Right hindlimb (tissue), 1 donor: ENCODE measurements at regions not wholly inside any gene's neighbourhood (a gene's known extent, or its start where the extent isn't known, plus 50 kb on each side); places are given as distances from the start of the nearest gene placed in this dataset.

Source experiments
- DNase-seq: peaks from one replicate; pipeline ENCODE4 v3.0.0-alpha.2; 2018

GRCh38 chr11:19558189-19558986 lies 154.2 kb upstream of the NAV2 start:
- DNase-seq = no peak

GRCh38 chr11:19557720-19558140 lies 154.9 kb upstream of the NAV2 start:
- DNase-seq = peak; percentile 82

- no peak for DNase-seq
Measured at GRCh38 chr11:19557185-19557584, 155.5 kb upstream of the NAV2 start.

GRCh38 chr11:19555266-19555665 lies 157.4 kb upstream of the NAV2 start:
- DNase-seq = no peak

GRCh38 chr11:19553683-19554333 lies 158.8 kb upstream of the NAV2 start:
- DNase-seq = peak; percentile 78

GRCh38 chr11:19552656-19553260 lies 159.9 kb upstream of the NAV2 start:
- no peak for DNase-seq

DNA sequence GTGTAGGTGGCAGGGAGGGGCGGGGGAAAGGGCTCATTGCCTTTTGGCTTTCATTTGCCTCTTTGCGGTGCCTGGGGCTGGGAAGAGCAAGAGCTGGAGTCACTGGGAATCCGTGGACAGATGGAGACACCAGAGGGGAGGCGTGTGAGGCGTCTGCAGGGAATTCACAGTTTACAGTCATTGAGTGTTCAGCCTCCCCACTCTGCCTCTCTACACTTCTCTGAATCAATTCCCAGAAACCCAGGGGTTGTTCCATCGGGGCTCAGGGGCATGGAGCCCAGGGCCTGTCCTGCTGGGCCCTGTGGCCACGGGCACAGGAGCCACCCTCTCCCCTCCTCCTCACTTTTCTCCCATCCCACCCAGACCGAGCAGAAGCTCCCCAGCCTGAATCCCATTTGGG lies 160.5 kb upstream of the NAV2 start:
- no peak for DNase-seq

DNA sequence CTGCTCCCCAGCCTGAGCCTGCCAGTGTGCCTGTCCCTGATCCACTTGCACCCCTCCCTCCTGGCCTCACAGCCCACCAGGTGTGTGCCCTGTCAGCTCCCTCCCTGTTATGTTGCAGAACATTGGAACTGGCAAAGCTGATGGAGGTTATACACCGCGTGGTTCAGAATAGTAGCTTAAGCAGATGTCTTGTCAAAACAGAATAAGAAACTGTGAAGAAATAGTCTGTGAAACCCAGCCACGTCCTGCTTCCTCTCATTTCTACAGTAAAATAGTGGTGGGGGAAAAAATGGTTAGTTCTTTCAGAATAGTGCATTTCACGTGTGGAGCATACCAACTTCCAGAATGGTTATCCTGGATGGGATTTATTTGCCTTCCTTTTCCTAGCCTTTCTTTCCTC lies 161.2 kb upstream of the NAV2 start:
- DNase-seq = no peak

DNA sequence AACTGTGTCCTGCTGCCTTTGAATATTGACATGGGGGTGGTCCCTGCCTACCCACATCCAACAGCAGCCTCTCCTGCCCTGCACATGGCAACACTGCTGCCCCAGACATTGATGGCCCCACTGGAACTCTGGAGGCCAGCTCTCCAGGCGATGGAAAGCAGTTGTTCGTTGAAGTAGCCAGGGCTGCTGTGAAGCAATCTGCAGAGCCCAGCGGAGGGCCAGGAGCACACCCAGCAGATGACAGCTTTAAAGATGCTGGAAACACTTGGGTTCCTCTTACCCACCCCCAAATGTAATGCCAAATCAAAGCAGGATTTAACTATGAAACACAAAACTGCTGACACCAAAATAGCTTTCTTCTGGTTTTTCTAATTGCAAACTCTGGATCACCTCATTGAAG lies 165.6 kb upstream of the NAV2 start:
- no peak for DNase-seq

GRCh38 chr11:19546325-19546724 lies 166.3 kb upstream of the NAV2 start:
- DNase-seq = no peak

DNA sequence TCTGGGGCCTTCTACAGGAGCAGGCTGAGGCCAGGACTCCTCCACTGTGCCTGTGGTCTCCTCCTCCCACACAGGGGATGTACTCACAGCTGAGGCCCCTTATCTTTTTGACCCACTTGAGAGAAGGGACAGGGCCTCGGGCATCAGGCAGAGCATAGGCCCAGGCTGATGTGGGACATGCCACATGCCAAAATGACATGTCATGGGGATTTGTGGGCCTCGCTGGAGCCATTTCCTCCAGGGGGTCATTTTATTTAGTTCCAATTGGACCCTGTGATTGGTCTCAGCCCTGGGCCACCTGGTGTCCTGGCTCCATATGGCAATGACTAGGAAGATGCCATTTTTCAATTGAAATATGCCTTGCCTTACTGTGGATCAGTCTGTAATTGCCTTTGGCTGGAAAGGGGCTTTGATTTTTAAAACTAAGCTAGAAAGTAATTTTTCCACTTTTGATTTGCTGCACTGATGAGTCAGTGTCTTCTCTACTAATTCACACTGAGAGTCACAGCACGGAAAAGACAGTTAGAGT lies 171.1 kb upstream of the NAV2 start:
- DNase-seq = no peak

- no peak for DNase-seq
Measured at GRCh38 chr11:19539861-19540260, 172.8 kb upstream of the NAV2 start.

DNA sequence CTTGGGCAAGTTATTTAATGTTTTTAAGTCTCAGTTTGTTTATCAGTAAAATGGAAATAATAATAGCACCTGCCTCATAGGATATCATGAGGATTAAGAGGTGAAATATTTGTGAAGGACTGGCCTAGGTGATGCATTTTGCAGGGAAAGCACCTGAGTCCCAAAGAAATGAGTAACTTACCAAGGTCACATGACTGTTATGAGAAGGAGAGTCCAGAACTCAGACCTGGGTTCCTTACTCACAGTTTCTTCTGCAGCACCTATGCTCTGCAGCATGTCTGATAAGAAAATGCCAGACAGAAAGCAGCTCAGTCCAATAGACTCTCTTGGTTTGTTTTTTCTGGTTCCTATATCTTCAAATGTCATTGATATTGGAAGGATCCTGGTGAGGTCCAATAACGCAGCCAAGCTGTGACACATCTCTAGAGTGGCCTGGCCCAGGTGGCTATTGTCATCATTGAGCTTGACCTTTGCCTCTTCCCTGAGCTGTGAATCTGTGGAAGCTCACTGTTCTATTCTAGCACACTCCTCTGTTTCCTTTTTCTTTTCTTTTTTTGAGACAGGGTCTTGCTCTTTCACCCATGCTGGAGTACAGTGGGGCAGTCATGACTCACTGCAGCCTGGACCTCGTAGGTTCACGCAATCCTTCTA lies 174.7 kb upstream of the NAV2 start:
- DNase-seq = no peak

- no peak for DNase-seq
Measured at GRCh38 chr11:19536131-19536530, 176.5 kb upstream of the NAV2 start.

- DNase-seq = no peak
Measured at GRCh38 chr11:19530505-19530904, 182.1 kb upstream of the NAV2 start.

DNA sequence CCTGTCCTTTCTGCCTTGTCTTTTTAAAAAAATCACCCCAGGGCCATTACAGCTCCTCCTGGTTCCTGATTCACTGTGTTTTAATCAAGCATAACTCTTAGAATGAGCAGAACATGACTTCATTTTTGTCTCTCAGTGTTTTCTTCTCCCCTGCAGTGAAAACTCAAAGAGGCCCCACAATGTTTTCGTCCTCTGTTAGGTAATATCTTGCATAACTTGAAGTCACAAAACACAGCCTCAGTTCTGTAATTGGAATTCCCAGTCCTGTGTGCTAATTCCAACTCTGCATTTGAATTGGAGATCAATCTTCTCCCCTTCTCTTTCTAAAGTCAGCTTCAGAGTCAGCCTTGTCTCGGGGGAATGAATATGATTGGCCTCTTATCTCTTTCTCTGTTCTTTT lies 186.5 kb upstream of the NAV2 start:
- no peak for DNase-seq

- no peak for DNase-seq
Measured at GRCh38 chr11:19525714-19526113, 186.9 kb upstream of the NAV2 start.

DNA sequence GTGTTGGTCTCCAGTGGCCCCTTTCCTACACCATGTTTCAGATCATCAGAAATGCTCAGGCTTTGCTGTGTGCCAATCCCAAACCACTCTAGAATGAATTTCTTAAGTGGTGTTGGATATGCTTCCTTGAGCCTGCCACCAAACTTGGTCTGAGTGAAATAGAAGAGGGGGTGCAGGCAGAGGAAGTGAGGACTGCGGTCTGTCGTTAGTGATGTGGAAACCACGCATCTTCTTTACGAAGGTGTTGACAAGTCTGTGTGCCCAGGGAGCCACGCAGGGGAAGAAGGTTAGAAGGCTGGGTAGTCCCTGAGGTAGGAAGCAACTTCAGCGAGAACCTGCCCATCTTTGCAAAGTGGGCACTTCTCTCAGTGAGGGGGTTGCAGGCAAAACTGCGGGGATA lies 187.4 kb upstream of the NAV2 start:
- DNase-seq = no peak

- no peak for DNase-seq
Measured at GRCh38 chr11:19524171-19524671, 188.4 kb upstream of the NAV2 start.

- no peak for DNase-seq
Measured at GRCh38 chr11:19520681-19521080, 192.0 kb upstream of the NAV2 start.

DNA sequence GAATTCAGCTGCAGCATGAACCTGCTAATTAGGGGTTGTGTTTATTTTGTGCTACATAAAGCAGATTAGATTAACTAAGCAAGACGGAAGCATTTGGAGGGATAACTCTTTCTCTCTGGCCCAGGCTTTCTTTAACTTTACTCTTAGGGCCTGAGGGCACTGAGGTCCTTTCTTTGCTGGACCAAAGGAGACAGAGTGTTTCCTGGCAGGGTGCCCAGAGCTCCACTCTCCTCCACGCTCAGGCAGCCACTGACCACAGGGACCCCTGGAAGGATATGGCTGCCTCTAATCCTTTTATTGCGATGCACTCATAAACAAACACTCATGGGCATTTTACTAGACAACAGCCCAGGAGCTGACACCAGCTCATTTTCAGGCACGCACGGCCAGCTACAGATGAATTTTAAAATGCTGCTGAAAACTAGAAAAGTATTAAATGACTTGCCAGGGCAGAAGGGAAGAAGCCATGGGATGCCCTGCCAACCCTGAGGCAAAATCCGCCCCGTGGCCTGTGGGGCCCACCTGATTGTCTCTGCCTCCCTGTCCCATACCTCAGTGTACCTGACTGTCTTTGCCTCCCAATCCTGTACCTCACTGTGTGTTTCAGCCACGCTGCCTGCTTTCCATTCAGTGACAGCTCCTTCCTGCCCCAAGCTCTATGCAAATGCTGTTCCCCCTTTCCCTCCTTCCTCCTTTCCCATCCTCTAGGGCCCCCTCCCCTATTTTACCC lies 192.6 kb upstream of the NAV2 start:
- DNase-seq = no peak

DNA sequence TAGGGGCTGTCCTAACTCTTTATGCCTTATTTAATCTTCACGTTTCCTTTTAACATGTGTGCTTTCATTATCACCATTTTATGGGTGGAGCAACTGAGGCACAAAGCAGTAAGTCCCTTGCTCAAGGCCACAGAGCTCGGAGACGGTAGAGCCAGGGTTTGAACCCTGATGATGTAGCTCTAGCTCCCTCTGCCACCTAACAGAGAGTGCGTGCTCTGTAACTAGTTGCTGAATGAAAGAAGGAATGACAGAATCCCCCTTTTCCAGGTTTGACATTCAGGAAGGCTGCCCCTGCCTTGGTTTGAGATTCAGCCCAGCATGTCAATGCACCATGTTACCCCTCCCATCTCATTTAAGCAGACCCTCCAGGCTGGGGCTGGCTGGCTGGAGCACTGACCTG lies 193.3 kb upstream of the NAV2 start:
- no peak for DNase-seq

GRCh38 chr11:19513253-19513652 lies 199.4 kb upstream of the NAV2 start:
- no peak for DNase-seq
